HG03469 (cell line): ENCODE measurements at regions not wholly inside any gene's neighbourhood (a gene's known extent, or its start where the extent isn't known, plus 50 kb on each side); places are given as distances from the start of the nearest gene placed in this dataset.
"Not testable (repeated sequence)": the region's sequence is repeated elsewhere in the genome, so short reads cannot be mapped to it uniquely, and the experiment has no call there.

Source experiments
- ATAC-seq: cut with Tn5 transposase; IDR thresholded peaks from one replicate; pipeline ENCODE4 v1.9.1; 2021; ENCODE audit warnings: mild to moderate bottlenecking, moderate library complexity, moderate number of reproducible peaks; ENCODE audit not compliant: unreplicated experiment

GRCh38 chr2:188036786-188037185 is 254.9 kb upstream of the GULP1 start:
- not testable (repeated sequence) for ATAC-seq

- ATAC-seq: no peak
These were observed 252.4 kb upstream of the GULP1 start for GRCh38 chr2:188039307-188039706.

GRCh38 chr2:188042412-188042811 is 249.3 kb upstream of the GULP1 start:
- no peak for ATAC-seq

GRCh38 chr2:188045016-188045415 is 246.7 kb upstream of the GULP1 start:
- no peak for ATAC-seq

- no peak for ATAC-seq
These were observed 245.2 kb upstream of the GULP1 start for GRCh38 chr2:188046437-188046836.

- ATAC-seq: no peak
These were observed 243.9 kb upstream of the GULP1 start for GRCh38 chr2:188047735-188048134.

- no peak for ATAC-seq
These were observed 240.9 kb upstream of the GULP1 start for GRCh38 chr2:188050726-188051125.

GRCh38 chr2:188051706-188052105 is 240.0 kb upstream of the GULP1 start:
- ATAC-seq: no peak

GRCh38 chr2:188065386-188065785 is 226.3 kb upstream of the GULP1 start:
- ATAC-seq: no peak

- ATAC-seq: no peak
These were observed 223.6 kb upstream of the GULP1 start for GRCh38 chr2:188068093-188068492.

- peak; percentile 79 for ATAC-seq
These were observed 215.3 kb upstream of the GULP1 start for GRCh38 chr2:188076149-188077056.

- no peak for ATAC-seq
These were observed 213.9 kb upstream of the GULP1 start for GRCh38 chr2:188077757-188078156.

GRCh38 chr2:188078534-188078933 is 213.1 kb upstream of the GULP1 start:
- ATAC-seq: no peak

GRCh38 chr2:188079196-188079595 is 212.5 kb upstream of the GULP1 start:
- ATAC-seq: no peak

- ATAC-seq: no peak
These were observed 206.3 kb upstream of the GULP1 start for GRCh38 chr2:188085421-188085820.

GRCh38 chr2:188089901-188090300 is 201.8 kb upstream of the GULP1 start:
- no peak for ATAC-seq

- no peak for ATAC-seq
These were observed 200.5 kb upstream of the GULP1 start for GRCh38 chr2:188091220-188091619.

GRCh38 chr2:188092734-188093133 is 198.9 kb upstream of the GULP1 start:
- no peak for ATAC-seq

GRCh38 chr2:188096910-188097309 is 194.8 kb upstream of the GULP1 start:
- no peak for ATAC-seq

- ATAC-seq: no peak
These were observed 188.8 kb upstream of the GULP1 start for GRCh38 chr2:188102881-188103280.

- no peak for ATAC-seq
These were observed 177.7 kb upstream of the GULP1 start for GRCh38 chr2:188114014-188114413.

- ATAC-seq: no peak
These were observed 174.0 kb upstream of the GULP1 start for GRCh38 chr2:188117706-188118105.

- no peak for ATAC-seq
These were observed 173.2 kb upstream of the GULP1 start for GRCh38 chr2:188118431-188118830.
